RWPE1 (cell line): ENCODE measurements at regions not wholly inside any gene's neighbourhood (a gene's known extent, or its start where the extent isn't known, plus 50 kb on each side); places are given as distances from the start of the nearest gene placed in this dataset.

Source experiments
- CTCF ChIA-PET: fragments of 350-600 bp; sonication (Branson Sonifier 250); formaldehyde crosslinking; extraction: SDS; loops from one replicate; lab custom pipeline; 2021; lab: Yijun Ruan, JAX
- POLR2A ChIA-PET: fragments of 400-600 bp; formaldehyde crosslinking; extraction: SDS; loops from one replicate; lab custom pipeline; 2020; ENCODE audit warnings: antibody characterized with exemption; ENCODE audit not compliant: low non-redundant PET; lab: Yijun Ruan, JAX
- DNase-seq: peaks from one replicate; pipeline ENCODE4 v3.0.0; 2012; ENCODE audit warnings: low spot score
- H3K27ac ChIP-seq: fragments of 450-650 bp; 2 replicates; pipeline ENCODE4 v1.5.1; 2017
- CTCF ChIP-seq: fragments of 450-650 bp; conservative IDR thresholded peaks from 2 replicates; pipeline ENCODE4 v1.5.1; 2017; ENCODE audit warnings: low read depth, mild to moderate bottlenecking

- no peak overlapping the region for H3K27ac ChIP-seq
- DNase-seq: no peak
- no peak for TF ChIP-seq CTCF
- CTCF ChIA-PET: no interaction called here
- POLR2A ChIA-PET: no interaction called here
These were observed 229.4 kb upstream of the CEP162 start for GRCh38 chr6:84456803-84457202.

GRCh38 chr6:84455511-84456029 is 228.1 kb upstream of the CEP162 start:
- ChIA-PET CTCF (interaction anchor here (0.6 kb wide), 1 partner anchor 307 kb away, joined by 3 read pairs; no protein-coding TSS in a partner anchor), POLR2A (no interaction called here)
- no peak for DNase-seq
- TF ChIP-seq CTCF: no peak
- no peak overlapping the region for H3K27ac ChIP-seq

GRCh38 chr6:84453499-84453898 is 226.1 kb upstream of the CEP162 start:
- POLR2A ChIA-PET: no interaction called here
- DNase-seq: no peak
- CTCF ChIA-PET: no interaction called here
- no peak overlapping the region for H3K27ac ChIP-seq
- TF ChIP-seq CTCF: no peak

- no peak for TF ChIP-seq CTCF
- CTCF ChIA-PET: interaction anchor here (0.7 kb wide), 1 partner anchor 13 kb away, joined by 3 read pairs; no protein-coding TSS in a partner anchor
- POLR2A ChIA-PET: no interaction called here
- no peak for DNase-seq
- H3K27ac ChIP-seq: no peak overlapping the region
These were observed 222.6 kb upstream of the CEP162 start for GRCh38 chr6:84450018-84450417.

- no peak overlapping the region for H3K27ac ChIP-seq
- no peak for TF ChIP-seq CTCF
- CTCF ChIA-PET: no interaction called here
- no peak for DNase-seq
- POLR2A ChIA-PET: no interaction called here
These were observed 221.8 kb upstream of the CEP162 start for GRCh38 chr6:84449220-84449619.

- CTCF ChIA-PET: no interaction called here
- no peak overlapping the region for H3K27ac ChIP-seq
- no peak for DNase-seq
- no peak for TF ChIP-seq CTCF
- POLR2A ChIA-PET: no interaction called here
These were observed 220.9 kb upstream of the CEP162 start for GRCh38 chr6:84448331-84448730.
